ENCODE measurements at regions not wholly inside any gene's neighbourhood (a gene's known extent, or its start where the extent isn't known, plus 50 kb on each side); places are given as distances from the start of the nearest gene placed in this dataset.

DNA sequence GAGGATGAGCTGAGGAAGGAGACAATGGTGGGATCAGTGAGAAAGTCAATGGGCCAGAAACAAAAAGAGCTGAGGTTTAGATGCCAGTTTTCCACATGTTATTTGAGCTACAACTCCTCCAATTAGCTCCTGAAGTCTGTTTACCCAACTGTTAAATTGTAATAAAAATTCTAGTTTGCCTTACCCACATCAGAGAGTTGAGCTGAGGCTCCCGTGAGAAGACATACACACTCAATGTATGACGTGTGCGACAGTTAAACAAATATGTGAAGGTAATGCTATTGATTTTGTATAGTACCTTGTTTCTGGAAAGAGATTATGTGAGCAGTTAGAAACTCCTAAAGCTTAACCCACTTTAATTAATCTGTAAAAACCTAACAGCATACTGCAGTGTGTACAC lies 318.1 kb upstream of the GRM7 start:
- TF ChIP-seq, protein P1, sequence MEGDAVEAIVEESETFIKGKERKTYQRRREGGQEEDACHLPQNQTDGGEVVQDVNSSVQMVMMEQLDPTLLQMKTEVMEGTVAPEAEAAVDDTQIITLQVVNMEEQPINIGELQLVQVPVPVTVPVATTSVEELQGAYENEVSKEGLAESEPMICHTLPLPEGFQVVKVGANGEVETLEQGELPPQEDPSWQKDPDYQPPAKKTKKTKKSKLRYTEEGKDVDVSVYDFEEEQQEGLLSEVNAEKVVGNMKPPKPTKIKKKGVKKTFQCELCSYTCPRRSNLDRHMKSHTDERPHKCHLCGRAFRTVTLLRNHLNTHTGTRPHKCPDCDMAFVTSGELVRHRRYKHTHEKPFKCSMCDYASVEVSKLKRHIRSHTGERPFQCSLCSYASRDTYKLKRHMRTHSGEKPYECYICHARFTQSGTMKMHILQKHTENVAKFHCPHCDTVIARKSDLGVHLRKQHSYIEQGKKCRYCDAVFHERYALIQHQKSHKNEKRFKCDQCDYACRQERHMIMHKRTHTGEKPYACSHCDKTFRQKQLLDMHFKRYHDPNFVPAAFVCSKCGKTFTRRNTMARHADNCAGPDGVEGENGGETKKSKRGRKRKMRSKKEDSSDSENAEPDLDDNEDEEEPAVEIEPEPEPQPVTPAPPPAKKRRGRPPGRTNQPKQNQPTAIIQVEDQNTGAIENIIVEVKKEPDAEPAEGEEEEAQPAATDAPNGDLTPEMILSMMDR (IDR thresholded peaks at IDR 0.05; ENCODE audit: insufficient read depth, low read length, poor library complexity, severe bottlenecking), result no peak
- no peak for TF ChIP-seq EZH2phosphoT487 (conservative IDR thresholded peaks at IDR 0.05; ENCODE audit: low read length)
